Sigmoid colon (tissue), 4 donors: ENCODE measurements at regions not wholly inside any gene's neighbourhood (a gene's known extent, or its start where the extent isn't known, plus 50 kb on each side); places are given as distances from the start of the nearest gene placed in this dataset.

Experiments used
- CTCF ChIP-seq, 4 experiments: fragments of 450-650 bp in 3 of 4; fragments of 200-600 bp in 1 of 4; IDR thresholded peaks; one replicate each; pipeline ENCODE4 v1.5.1; 2016 to 2019; ENCODE audit warnings: antibody characterized with exemption in 4 of 4, mild to moderate bottlenecking in 3 of 4, moderate library complexity in 2 of 4
- EP300 ChIP-seq, 4 donors: sonication (generic); formaldehyde crosslinking; IDR thresholded peaks; one replicate each; pipeline ENCODE4 v1.6.1; 2017; ENCODE audit warnings: antibody characterized with exemption in 4 of 4
- POLR2A ChIP-seq, 2 donors: fragments of 450-650 bp; IDR thresholded peaks; one replicate each; pipeline ENCODE4 v1.6.1; 2016; ENCODE audit warnings: antibody characterized with exemption in 2 of 2, mild to moderate bottlenecking in 2 of 2, moderate library complexity in 2 of 2
- POLR2AphosphoS5 ChIP-seq, 4 donors: sonication (generic); formaldehyde crosslinking; IDR thresholded peaks; one replicate each; pipeline ENCODE4 v1.6.1; 2017; ENCODE audit warnings: antibody characterized with exemption in 4 of 4

- TF ChIP-seq CTCF (IDR thresholded peaks at IDR 0.05) (no peak), POLR2A (IDR thresholded peaks at IDR 0.05) (no peak), EP300 (IDR thresholded peaks at IDR 0.05) (no peak), POLR2AphosphoS5 (IDR thresholded peaks at IDR 0.05) (no peak)
Measured at GRCh38 chr13:83996415-83996814, 114.1 kb upstream of the SLITRK1 start.
